ENCODE measurements at regions not wholly inside any gene's neighbourhood (a gene's known extent, or its start where the extent isn't known, plus 50 kb on each side); places are given as distances from the start of the nearest gene placed in this dataset.

- H3K27me3 Mint-ChIP-seq = no peaks in the 10 kb centered on the region
- ATAC-seq = no peak
- no peak for DNase-seq
Measured at GRCh38 chr7:17014686-17015085, 132.9 kb upstream of the AGR3 start.

GRCh38 chr7:17015598-17016031 lies 133.8 kb upstream of the AGR3 start:
- Mint-ChIP-seq H3K36me3 (no peaks in the 10 kb centered on the region), H3K27ac (no peak overlapping the region), H3K4me1 (peaks cover 13% of the 10 kb centered on the region), H3K9me3 (ENCODE audit: low read depth) (no peaks in the 10 kb centered on the region), H3K27me3 (no peaks in the 10 kb centered on the region), H3K4me3 (no peak overlapping the region)
- no peak for DNase-seq
- ATAC-seq = no peak
- CTCF ChIA-PET = interaction anchor here (1.7 kb wide), 1 partner anchor 33 kb away, joined by 7 read pairs; no protein-coding TSS in a partner anchor

More at GRCh38 chr7:17014686-17015085, 132.9 kb upstream of the AGR3 start:
- peaks cover 21% of the 10 kb centered on the region for H3K4me1 Mint-ChIP-seq
- CTCF ChIA-PET = interaction anchor here (1.7 kb wide), 1 partner anchor 32 kb away, joined by 7 read pairs; no protein-coding TSS in a partner anchor
- H3K36me3 Mint-ChIP-seq = no peaks in the 10 kb centered on the region
- no peaks in the 10 kb centered on the region for H3K9me3 Mint-ChIP-seq (ENCODE audit: low read depth)
- H3K4me3 Mint-ChIP-seq = no peak overlapping the region
- H3K27ac Mint-ChIP-seq = no peak overlapping the region

- peaks cover 9% of the 10 kb centered on the region for H3K4me1 Mint-ChIP-seq
- DNase-seq (no peak), ATAC-seq (no peak)
- H3K27me3 Mint-ChIP-seq = no peaks in the 10 kb centered on the region
- H3K9me3 Mint-ChIP-seq (ENCODE audit: low read depth) = no peaks in the 10 kb centered on the region
- CTCF ChIA-PET = no interaction called here
- no peak overlapping the region for H3K4me3 Mint-ChIP-seq
- no peak overlapping the region for H3K27ac Mint-ChIP-seq
- no peaks in the 10 kb centered on the region for H3K36me3 Mint-ChIP-seq
Measured at GRCh38 chr7:17016402-17017010, 134.7 kb upstream of the AGR3 start.

- no peak for DNase-seq
- peaks cover 21% of the 10 kb centered on the region for H3K4me1 Mint-ChIP-seq
- H3K27me3 Mint-ChIP-seq = no peaks in the 10 kb centered on the region
- no peaks in the 10 kb centered on the region for H3K9me3 Mint-ChIP-seq (ENCODE audit: low read depth)
- CTCF ChIA-PET = interaction anchor here (0.8 kb wide), 1 partner anchor 10 kb away, joined by 4 read pairs; no protein-coding TSS in a partner anchor
- no peak overlapping the region for H3K4me3 Mint-ChIP-seq
- H3K36me3 Mint-ChIP-seq = peaks cover 9% of the 10 kb centered on the region
- H3K27ac Mint-ChIP-seq = no peak overlapping the region
- ATAC-seq = no peak
Measured at GRCh38 chr7:17019106-17019505, 137.3 kb upstream of the AGR3 start.

GRCh38 chr7:17020250-17020649 lies 138.5 kb upstream of the AGR3 start:
- DNase-seq = no peak
- Mint-ChIP-seq H3K27me3 (no peaks in the 10 kb centered on the region), H3K4me3 (no peak overlapping the region), H3K36me3 (peaks cover 9% of the 10 kb centered on the region), H3K4me1 (peaks cover 19% of the 10 kb centered on the region), H3K27ac (no peak overlapping the region), H3K9me3 (ENCODE audit: low read depth) (no peaks in the 10 kb centered on the region)
- CTCF ChIA-PET = interaction anchor here (0.7 kb wide), 1 partner anchor 602 kb away, joined by 3 read pairs; no protein-coding TSS in a partner anchor
- ATAC-seq = no peak

- CTCF ChIA-PET = no interaction called here
- ATAC-seq = no peak
- H3K27me3 Mint-ChIP-seq = no peaks in the 10 kb centered on the region
- no peaks in the 10 kb centered on the region for H3K9me3 Mint-ChIP-seq (ENCODE audit: low read depth)
- H3K4me3 Mint-ChIP-seq = no peak overlapping the region
- peaks cover 9% of the 10 kb centered on the region for H3K36me3 Mint-ChIP-seq
- no peak overlapping the region for H3K27ac Mint-ChIP-seq
- no peak for DNase-seq
- H3K4me1 Mint-ChIP-seq = peaks cover 15% of the 10 kb centered on the region
Measured at GRCh38 chr7:17021205-17021604, 139.4 kb upstream of the AGR3 start.

- H3K36me3 Mint-ChIP-seq = peaks cover 12% of the 10 kb centered on the region
- H3K27me3 Mint-ChIP-seq = no peaks in the 10 kb centered on the region
- H3K27ac Mint-ChIP-seq = no peak overlapping the region
Measured at GRCh38 chr7:17022920-17023319, 141.1 kb upstream of the AGR3 start.

GRCh38 chr7:17026269-17026668 lies 144.5 kb upstream of the AGR3 start:
- H3K27me3 Mint-ChIP-seq = no peaks in the 10 kb centered on the region
- no peak overlapping the region for H3K27ac Mint-ChIP-seq
- peaks cover 3% of the 10 kb centered on the region for H3K9me3 Mint-ChIP-seq (ENCODE audit: low read depth)
- no peak overlapping the region for H3K4me3 Mint-ChIP-seq
- no peak for DNase-seq
- peaks cover 15% of the 10 kb centered on the region for H3K36me3 Mint-ChIP-seq
- ATAC-seq = no peak
- CTCF ChIA-PET = interaction anchor here (1.2 kb wide), 1 partner anchor 44 kb away, joined by 6 read pairs; no protein-coding TSS in a partner anchor
- H3K4me1 Mint-ChIP-seq = peaks cover 39% of the 10 kb centered on the region

More at GRCh38 chr7:17022920-17023319, 141.1 kb upstream of the AGR3 start:
- Mint-ChIP-seq H3K9me3 (ENCODE audit: low read depth) (peaks cover 3% of the 10 kb centered on the region), H3K4me1 (peaks cover 17% of the 10 kb centered on the region), H3K4me3 (no peak overlapping the region)
- peak; percentile 81 for ATAC-seq
- DNase-seq = no peak
- CTCF ChIA-PET = interaction anchor here (0.7 kb wide), 1 partner anchor 40 kb away, joined by 6 read pairs; no protein-coding TSS in a partner anchor

GRCh38 chr7:17027143-17027788 lies 145.5 kb upstream of the AGR3 start:
- ATAC-seq (no peak), DNase-seq (no peak)
- no peaks in the 10 kb centered on the region for H3K27me3 Mint-ChIP-seq
- peaks cover 45% of the 10 kb centered on the region for H3K4me1 Mint-ChIP-seq
- peaks cover 13% of the 10 kb centered on the region for H3K36me3 Mint-ChIP-seq
- CTCF ChIA-PET = no interaction called here
- H3K27ac Mint-ChIP-seq = no peak overlapping the region
- H3K4me3 Mint-ChIP-seq = no peak overlapping the region
- H3K9me3 Mint-ChIP-seq (ENCODE audit: low read depth) = peaks cover 3% of the 10 kb centered on the region

- no peak for DNase-seq
- Mint-ChIP-seq H3K9me3 (ENCODE audit: low read depth) (peaks cover 3% of the 10 kb centered on the region), H3K27ac (no peak overlapping the region), H3K4me1 (peaks cover 42% of the 10 kb centered on the region), H3K4me3 (no peak overlapping the region), H3K36me3 (peaks cover 9% of the 10 kb centered on the region), H3K27me3 (no peaks in the 10 kb centered on the region)
- ATAC-seq = no peak
- CTCF ChIA-PET = no interaction called here
Measured at GRCh38 chr7:17027789-17028152, 146.0 kb upstream of the AGR3 start.

- Mint-ChIP-seq H3K36me3 (peaks cover 9% of the 10 kb centered on the region), H3K27ac (peak overlapping the region; percentile 48), H3K27me3 (no peaks in the 10 kb centered on the region), H3K9me3 (ENCODE audit: low read depth) (peaks cover 3% of the 10 kb centered on the region), H3K4me3 (no peak overlapping the region), H3K4me1 (peaks cover 36% of the 10 kb centered on the region)
- ATAC-seq (peak; percentile 86), DNase-seq (no peak)
- CTCF ChIA-PET = interaction anchor here (1.2 to 1.5 kb wide), 3 partner anchors 18 to 29 kb away, joined by 3 to 7 read pairs (median 4); no protein-coding TSS in a partner anchor
Measured at GRCh38 chr7:17029150-17029549, 147.4 kb upstream of the AGR3 start.

GRCh38 chr7:17030559-17030958 lies 148.8 kb upstream of the AGR3 start:
- H3K4me3 Mint-ChIP-seq = no peak overlapping the region
- DNase-seq (no peak), ATAC-seq (no peak)
- H3K4me1 Mint-ChIP-seq = peaks cover 36% of the 10 kb centered on the region
- H3K27me3 Mint-ChIP-seq = no peaks in the 10 kb centered on the region
- peaks cover 3% of the 10 kb centered on the region for H3K9me3 Mint-ChIP-seq (ENCODE audit: low read depth)
- H3K36me3 Mint-ChIP-seq = peaks cover 9% of the 10 kb centered on the region
- H3K27ac Mint-ChIP-seq = peak overlapping the region; percentile 33
- CTCF ChIA-PET = interaction anchor here (1.2 to 1.3 kb wide), 2 partner anchors 21 to 47 kb away, joined by 3 to 4 read pairs; no protein-coding TSS in a partner anchor

GRCh38 chr7:17031906-17032551 lies 150.2 kb upstream of the AGR3 start:
- CTCF ChIA-PET = interaction anchor here (0.7 to 2.8 kb wide), 3 partner anchors 24 to 127 kb away, joined by 3 to 7 read pairs (median 4); no protein-coding TSS in a partner anchor
- Mint-ChIP-seq H3K4me1 (peaks cover 36% of the 10 kb centered on the region), H3K9me3 (ENCODE audit: low read depth) (peaks cover 3% of the 10 kb centered on the region), H3K36me3 (peaks cover 9% of the 10 kb centered on the region), H3K27ac (peak overlapping the region; percentile 48), H3K4me3 (no peak overlapping the region), H3K27me3 (no peaks in the 10 kb centered on the region)
- ATAC-seq (peak; percentile 63), DNase-seq (no peak)

All from activated CD8-positive, alpha-beta memory T cell treated with anti-CD3 and anti-CD28 coated beads, Interleukin-2, amount 10 ng/mL, durations not matched to agents 7 days and 5 days (primary cell).